SU-DHL-6 (cell line): ENCODE measurements at regions not wholly inside any gene's neighbourhood (a gene's known extent, or its start where the extent isn't known, plus 50 kb on each side); places are given as distances from the start of the nearest gene placed in this dataset.

Experiments used
- H2AFZ ChIP-seq: fragments of 200-600 bp; sonication (generic); 2 replicates; pipeline ENCODE4 v1.6.1; 2014; ENCODE audit warnings: low read depth, mild to moderate bottlenecking, moderate library complexity, mixed read lengths, antibody characterized with exemption, low read length; ENCODE audit not compliant: severe bottlenecking
- H3F3A ChIP-seq: fragments of 200-600 bp; shearing (Covaris generic); 2 replicates; pipeline ENCODE4 v1.6.0; 2016; ENCODE audit warnings: antibody characterized with exemption, mild to moderate bottlenecking; ENCODE audit not compliant: insufficient read depth
- H3K27ac ChIP-seq: fragments of 200-600 bp; sonication (generic); 2 replicates; pipeline ENCODE4 v1.5.1; 2016; ENCODE audit warnings: low read depth, mild to moderate bottlenecking, low read length, moderate library complexity, mixed read lengths
- H3K27me3 ChIP-seq: fragments of 200-600 bp; sonication (generic), shearing (Covaris generic); 2 replicates; pipeline ENCODE4 v1.6.0; 2014; ENCODE audit warnings: mild to moderate bottlenecking, low read length
- H3K36me3 ChIP-seq: fragments of 200-600 bp; sonication (generic); 2 replicates; pipeline ENCODE4 v1.6.1; 2014; ENCODE audit warnings: mild to moderate bottlenecking, low read length, mixed read lengths
- H3K4me2 ChIP-seq: fragments of 300-600, 200-600 bp; shearing (Covaris generic), sonication (generic); 2 replicates; pipeline ENCODE4 v1.6.0; 2014; ENCODE audit warnings: low read length, low read depth, mild to moderate bottlenecking; ENCODE audit not compliant: poor library complexity, severe bottlenecking
- H3K4me3 ChIP-seq: fragments of 200-600 bp; sonication (generic); 2 replicates; pipeline ENCODE4 v1.5.1; 2014; ENCODE audit warnings: antibody characterized with exemption, low read length, mild to moderate bottlenecking, mixed read lengths; ENCODE audit not compliant: insufficient read depth, poor library complexity, severe bottlenecking
- H3K79me2 ChIP-seq: fragments of 200-600 bp; sonication (generic); 2 replicates; pipeline ENCODE4 v1.6.1; 2014; ENCODE audit warnings: mild to moderate bottlenecking, low read length, moderate library complexity; ENCODE audit not compliant: insufficient read depth
- H3K9ac ChIP-seq: fragments of 200-600 bp; sonication (generic); 2 replicates; pipeline ENCODE4 v1.7.0; 2014; ENCODE audit warnings: mild to moderate bottlenecking, low read length
- H3K9me2 ChIP-seq: fragments of 200-600 bp; sonication (generic); replicated peaks from 2 replicates; pipeline ENCODE4 v1.6.1; 2014; ENCODE audit warnings: low read length; ENCODE audit not compliant: insufficient read depth
- H3K9me3 ChIP-seq: fragments of 200-600 bp; sonication (generic); 2 replicates; pipeline ENCODE4 v1.6.1; 2014; ENCODE audit warnings: low read length, mixed read lengths; ENCODE audit not compliant: insufficient read depth
- H4K20me1 ChIP-seq: fragments of 200-600 bp; sonication (generic); 2 replicates; pipeline ENCODE4 v1.6.1; 2014; ENCODE audit warnings: low read depth, mild to moderate bottlenecking, antibody characterized with exemption, low read length, moderate library complexity, mixed read lengths
- CTCF ChIP-seq: fragments of 200-600 bp; sonication (generic); IDR thresholded peaks from one replicate; pipeline ENCODE4 v1.5.1; 2017; ENCODE audit warnings: antibody characterized with exemption, mild to moderate bottlenecking, low read length, moderate library complexity; ENCODE audit not compliant: insufficient read depth, poor library complexity, severe bottlenecking
- EZH2phosphoT487 ChIP-seq: fragments of 200-600 bp; sonication (generic), shearing (Covaris generic); conservative IDR thresholded peaks from 2 replicates; pipeline ENCODE4 v1.6.1; 2018; ENCODE audit warnings: mild to moderate bottlenecking, antibody characterized with exemption, low read length, moderate library complexity, mixed read lengths

- no peaks in the 10 kb centered on the region for H4K20me1 ChIP-seq
- no peaks in the 10 kb centered on the region for H3K36me3 ChIP-seq
- H3K9ac ChIP-seq: no peak overlapping the region
- TF ChIP-seq EZH2phosphoT487 (no peak), CTCF (no peak)
- no peaks in the 10 kb centered on the region for H3K79me2 ChIP-seq
- no peak overlapping the region for H3K4me3 ChIP-seq
- no peaks in the 10 kb centered on the region for H3F3A ChIP-seq
- no peaks in the 10 kb centered on the region for H3K27me3 ChIP-seq
- no peaks in the 10 kb centered on the region for H3K9me3 ChIP-seq
- no peaks in the 10 kb centered on the region for H3K9me2 ChIP-seq
- no peak overlapping the region for H2AFZ ChIP-seq
- H3K27ac ChIP-seq: no peak overlapping the region
- no peak overlapping the region for H3K4me2 ChIP-seq
Measured at GRCh38 chr1:25086518-25087079, 145.7 kb downstream of the SYF2 start.

GRCh38 chr1:25084407-25084806, 147.9 kb downstream of the SYF2 start:
- H3F3A ChIP-seq: no peaks in the 10 kb centered on the region
- TF ChIP-seq CTCF (no peak), EZH2phosphoT487 (no peak)

GRCh38 chr1:25083481-25084345, 148.6 kb downstream of the SYF2 start:
- Histone ChIP-seq H3K27ac (no peak overlapping the region), H3K36me3 (no peaks in the 10 kb centered on the region), H2AFZ (no peak overlapping the region), H3K4me3 (no peak overlapping the region), H3K79me2 (no peaks in the 10 kb centered on the region), H4K20me1 (no peaks in the 10 kb centered on the region), H3K4me2 (no peak overlapping the region), H3K9me3 (no peaks in the 10 kb centered on the region), H3K27me3 (no peaks in the 10 kb centered on the region), H3K9me2 (no peaks in the 10 kb centered on the region), H3K9ac (no peak overlapping the region), H3F3A (no peaks in the 10 kb centered on the region)
- TF ChIP-seq CTCF (no peak), EZH2phosphoT487 (no peak)

More at GRCh38 chr1:25084407-25084806, 147.9 kb downstream of the SYF2 start:
- H2AFZ ChIP-seq: no peak overlapping the region
- H3K9me2 ChIP-seq: no peaks in the 10 kb centered on the region
- no peaks in the 10 kb centered on the region for H4K20me1 ChIP-seq
- no peaks in the 10 kb centered on the region for H3K36me3 ChIP-seq
- H3K4me2 ChIP-seq: no peak overlapping the region
- no peak overlapping the region for H3K4me3 ChIP-seq
- H3K27me3 ChIP-seq: no peaks in the 10 kb centered on the region
- no peaks in the 10 kb centered on the region for H3K9me3 ChIP-seq
- no peak overlapping the region for H3K27ac ChIP-seq
- no peaks in the 10 kb centered on the region for H3K79me2 ChIP-seq
- no peak overlapping the region for H3K9ac ChIP-seq
